CD1c-positive myeloid dendritic cell (primary cell): ENCODE measurements at regions not wholly inside any gene's neighbourhood (a gene's known extent, or its start where the extent isn't known, plus 50 kb on each side); places are given as distances from the start of the nearest gene placed in this dataset.
A peak's percentile ranks its signal among the peaks of the same experiment; 100 is the strongest.

Experiments used
- DNase-seq: peaks from one replicate; pipeline ENCODE4 v3.0.0-alpha.2; 2016; ENCODE audit errors: extremely low spot score

DNA sequence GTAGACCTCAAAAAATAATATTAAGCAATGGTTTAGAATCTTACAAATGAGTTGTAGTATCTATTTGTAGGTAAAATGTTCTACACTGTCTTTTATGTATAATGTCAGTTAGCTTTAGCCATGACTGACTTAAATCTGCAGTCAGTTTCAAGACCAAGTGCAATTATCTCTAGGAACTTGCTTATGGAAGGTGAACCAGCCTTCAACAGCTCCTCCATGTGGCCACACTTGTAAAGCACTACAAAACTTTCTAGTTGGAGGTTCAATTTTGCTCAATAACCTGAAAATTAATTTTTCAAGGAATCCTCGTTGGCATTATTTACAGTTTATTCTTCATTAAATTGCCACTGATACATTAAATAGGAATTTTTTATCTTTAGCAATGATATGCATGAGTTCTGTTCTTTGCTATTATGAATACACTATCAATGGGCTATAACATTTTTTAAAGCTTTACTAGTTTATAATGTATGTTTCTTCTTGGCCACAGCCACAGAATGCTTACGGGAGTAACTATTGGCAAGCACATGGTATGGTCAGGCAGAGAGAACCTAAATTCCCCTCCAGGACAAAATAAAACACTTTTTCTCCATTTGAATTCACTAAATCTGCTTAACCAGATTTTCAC lies 315.3 kb upstream of the UBE2E2 start:
- peak; percentile 22 for DNase-seq

DNA sequence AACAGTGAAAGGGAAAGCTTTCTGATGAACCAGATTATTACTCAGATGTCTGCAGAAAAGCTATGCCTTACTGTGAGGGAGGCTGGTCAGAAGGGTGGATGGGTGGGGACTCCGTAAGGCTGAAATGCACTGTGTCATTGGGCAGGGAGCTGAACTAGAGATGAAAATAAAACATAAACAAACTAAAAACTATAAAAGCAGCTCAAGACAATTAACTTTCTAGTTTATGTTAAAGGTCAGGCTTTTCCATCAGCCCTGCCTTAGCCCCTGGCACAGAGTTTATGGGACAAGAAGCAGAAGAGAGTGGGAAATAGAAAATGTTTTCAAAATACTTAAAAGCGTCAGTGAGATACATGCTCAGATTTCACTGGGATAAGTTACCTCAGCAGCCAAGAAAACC lies 310.0 kb upstream of the UBE2E2 start:
- no peak for DNase-seq

- DNase-seq, result no peak
Observed at GRCh38 chr3:22893644-22894325, 309.3 kb upstream of the UBE2E2 start.

GRCh38 chr3:22894865-22895264 lies 308.3 kb upstream of the UBE2E2 start:
- no peak for DNase-seq

DNA sequence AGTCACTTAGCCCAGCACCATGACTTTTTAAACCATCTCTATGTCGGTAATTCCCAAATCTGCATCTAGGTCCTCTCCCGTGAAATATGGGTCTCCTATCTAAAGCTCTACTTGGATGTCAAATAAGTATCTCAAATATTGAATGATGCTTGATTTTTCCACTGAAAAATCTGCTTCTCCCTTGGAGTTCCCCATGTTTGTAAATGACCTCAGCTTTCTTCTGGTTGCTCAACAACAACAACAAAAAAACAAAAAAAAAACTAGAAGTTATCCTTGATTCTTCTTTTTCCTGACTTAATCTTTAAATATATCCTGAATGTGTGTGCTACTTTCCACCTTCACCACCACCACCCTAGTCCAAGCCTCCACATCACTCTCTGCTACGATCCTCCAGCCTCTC lies 307.5 kb upstream of the UBE2E2 start:
- peak; percentile 17 for DNase-seq

DNA sequence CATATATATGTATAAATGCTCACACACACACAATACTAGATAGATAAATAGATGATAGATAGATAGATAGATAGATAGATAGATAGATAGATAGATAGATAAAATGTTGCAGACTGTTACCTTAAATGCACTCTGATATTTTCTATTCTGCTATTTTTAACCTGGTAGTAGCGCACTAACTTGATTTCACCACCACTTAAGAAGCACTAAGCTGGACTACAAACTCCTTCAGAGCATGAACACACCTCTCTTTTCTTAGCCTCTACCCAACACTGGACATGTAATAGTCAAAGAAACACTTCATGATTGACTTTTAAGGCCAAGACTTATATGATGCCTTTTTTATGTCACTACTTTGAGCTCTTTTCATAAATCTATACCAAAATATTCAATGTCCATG lies 304.6 kb upstream of the UBE2E2 start:
- no peak for DNase-seq

GRCh38 chr3:22899441-22899840 lies 303.7 kb upstream of the UBE2E2 start:
- DNase-seq, result no peak

- no peak for DNase-seq
Observed at GRCh38 chr3:22900296-22900695, 302.8 kb upstream of the UBE2E2 start.

DNA sequence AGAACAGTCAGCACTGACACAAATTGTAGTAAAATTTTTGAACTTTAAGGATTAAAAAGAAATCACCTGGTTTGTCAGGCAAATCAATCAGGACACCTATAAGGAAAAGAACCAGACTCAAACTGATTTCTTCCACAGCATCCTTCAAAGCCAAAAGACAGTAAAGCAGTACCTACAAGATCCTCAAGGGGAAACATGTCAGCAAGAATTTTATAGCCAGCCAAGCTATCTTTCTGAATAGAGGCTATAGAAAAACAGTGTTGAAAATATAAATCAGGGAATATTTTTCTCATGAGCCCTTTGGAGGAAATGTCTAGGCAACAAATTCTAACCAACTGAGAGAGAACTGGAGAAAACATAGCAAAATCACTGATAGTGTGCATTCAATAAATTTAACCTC lies 301.4 kb upstream of the UBE2E2 start:
- no peak for DNase-seq

- DNase-seq, result peak; percentile 46
Observed at GRCh38 chr3:22907161-22907780, 295.9 kb upstream of the UBE2E2 start.

DNA sequence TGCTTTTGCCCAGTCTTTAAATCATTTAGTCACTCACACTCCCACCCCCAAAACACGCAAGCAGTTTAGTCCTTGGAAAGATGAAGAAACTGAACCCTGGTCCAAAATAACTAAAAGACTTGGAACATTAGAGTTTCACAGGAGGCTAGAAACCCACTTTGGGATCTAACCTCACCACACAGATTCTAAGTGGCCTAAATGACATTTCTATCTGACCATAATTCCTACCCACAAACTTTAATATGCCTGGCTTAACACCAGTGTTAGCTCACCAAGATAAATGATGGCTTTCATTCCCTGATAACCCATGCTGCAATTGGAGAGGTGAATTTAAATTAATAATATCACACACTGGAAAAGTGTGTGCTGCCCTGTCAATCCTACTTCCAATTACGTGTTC lies 295.3 kb upstream of the UBE2E2 start:
- DNase-seq, result no peak

DNA sequence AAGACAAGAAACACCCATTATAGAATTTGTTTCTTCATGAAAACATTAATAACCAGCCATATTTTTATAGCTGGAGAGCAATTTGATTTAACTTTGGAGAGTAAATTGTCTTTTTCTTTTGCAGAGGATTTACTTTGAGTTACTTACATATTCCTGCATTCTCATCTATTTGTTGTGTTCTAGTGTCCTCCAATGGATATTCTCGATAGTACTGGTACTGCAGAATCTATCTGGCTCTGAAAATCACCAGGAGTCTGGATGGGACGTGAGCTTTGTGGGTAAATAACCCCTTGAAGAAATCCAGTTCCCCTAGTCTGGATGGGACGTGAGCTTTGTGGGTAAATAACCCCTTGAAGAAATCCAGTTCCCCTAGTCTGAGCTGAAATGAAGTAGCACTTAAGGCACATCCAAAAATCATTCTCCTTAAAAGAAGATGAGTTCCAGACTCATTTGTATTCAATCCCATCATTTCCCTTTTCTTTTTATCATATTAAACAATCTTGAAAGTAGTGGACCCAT lies 294.1 kb upstream of the UBE2E2 start:
- DNase-seq, result no peak

DNA sequence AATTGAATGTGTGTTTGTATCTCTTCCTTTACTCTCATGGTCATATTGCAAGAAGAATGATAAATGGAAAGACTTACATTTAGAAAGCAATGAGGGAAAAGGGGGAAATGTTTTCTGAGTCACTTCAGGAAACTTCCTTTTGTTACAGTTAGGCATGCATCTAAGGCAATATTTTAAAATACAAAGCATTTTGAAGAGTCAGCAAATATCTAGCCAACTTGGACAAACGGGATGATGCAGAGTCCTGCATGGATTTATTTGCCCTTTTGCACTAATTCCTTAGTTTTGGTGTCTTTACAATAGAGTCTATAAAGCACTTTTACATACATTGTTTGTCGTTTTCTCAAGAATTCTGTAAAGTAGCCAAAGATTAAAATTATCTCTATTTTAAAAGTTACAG lies 286.2 kb upstream of the UBE2E2 start:
- DNase-seq, result no peak

GRCh38 chr3:22920006-22920405 lies 283.1 kb upstream of the UBE2E2 start:
- DNase-seq, result no peak

GRCh38 chr3:22922317-22922716 lies 280.8 kb upstream of the UBE2E2 start:
- peak; percentile 24 for DNase-seq

DNA sequence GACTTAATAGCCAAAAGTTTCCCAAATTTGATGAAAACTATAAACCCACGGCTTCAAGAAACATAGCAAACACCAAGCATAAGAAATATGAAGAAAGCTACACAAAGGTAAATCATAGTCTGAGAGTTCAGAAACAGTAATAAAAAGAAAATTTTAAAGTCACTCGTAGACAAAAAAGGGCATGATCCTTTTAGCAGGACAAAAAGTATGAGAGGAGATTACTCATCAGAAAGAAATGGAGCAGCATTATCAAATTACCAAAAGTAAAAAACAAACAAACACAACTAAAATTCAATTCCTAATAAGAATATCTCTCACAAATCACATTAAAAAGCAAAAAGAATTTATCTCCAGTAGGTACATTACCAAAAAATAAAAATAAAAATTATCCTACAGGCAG lies 279.4 kb upstream of the UBE2E2 start:
- DNase-seq, result no peak

DNA sequence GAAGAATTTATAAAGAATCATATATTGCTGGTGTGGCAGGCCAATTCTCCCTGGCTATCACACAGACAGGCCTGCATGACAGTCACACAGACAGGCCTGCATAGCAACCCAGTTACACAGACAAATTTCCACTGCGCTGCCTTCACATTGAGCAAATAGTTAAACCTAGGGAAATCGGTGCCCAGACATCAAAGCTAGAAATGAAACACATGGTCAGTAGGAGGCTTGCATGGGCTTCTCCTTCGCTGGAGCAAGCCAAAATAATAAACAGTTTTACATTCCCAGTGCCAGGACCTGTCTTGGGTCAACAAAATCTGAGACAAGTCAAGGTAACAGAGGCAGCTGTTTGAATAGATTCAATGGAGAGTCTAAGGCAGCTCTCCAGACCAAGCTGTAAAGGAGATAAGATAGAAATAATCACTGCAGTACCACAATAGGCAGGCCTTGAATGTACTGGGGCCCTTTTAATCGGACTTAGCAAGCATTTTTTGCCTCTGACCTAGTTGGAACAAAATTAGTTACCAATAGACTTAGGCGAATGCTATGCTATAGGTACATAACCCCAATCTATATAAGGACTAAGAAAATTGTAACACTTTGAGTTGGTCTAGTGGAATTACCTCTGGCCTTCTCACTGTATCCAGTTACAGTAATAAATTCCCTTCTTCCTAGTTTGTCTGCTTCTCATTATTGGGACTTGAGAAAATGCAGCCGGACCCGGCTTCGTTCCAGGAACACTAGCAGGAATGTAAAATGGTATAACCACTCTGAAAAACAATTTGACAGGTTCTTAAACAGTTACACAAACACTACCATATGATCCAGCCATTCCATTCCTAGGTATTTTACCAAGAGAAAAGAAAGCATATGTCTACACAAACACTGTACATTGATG lies 274.7 kb upstream of the UBE2E2 start:
- no peak for DNase-seq

DNA sequence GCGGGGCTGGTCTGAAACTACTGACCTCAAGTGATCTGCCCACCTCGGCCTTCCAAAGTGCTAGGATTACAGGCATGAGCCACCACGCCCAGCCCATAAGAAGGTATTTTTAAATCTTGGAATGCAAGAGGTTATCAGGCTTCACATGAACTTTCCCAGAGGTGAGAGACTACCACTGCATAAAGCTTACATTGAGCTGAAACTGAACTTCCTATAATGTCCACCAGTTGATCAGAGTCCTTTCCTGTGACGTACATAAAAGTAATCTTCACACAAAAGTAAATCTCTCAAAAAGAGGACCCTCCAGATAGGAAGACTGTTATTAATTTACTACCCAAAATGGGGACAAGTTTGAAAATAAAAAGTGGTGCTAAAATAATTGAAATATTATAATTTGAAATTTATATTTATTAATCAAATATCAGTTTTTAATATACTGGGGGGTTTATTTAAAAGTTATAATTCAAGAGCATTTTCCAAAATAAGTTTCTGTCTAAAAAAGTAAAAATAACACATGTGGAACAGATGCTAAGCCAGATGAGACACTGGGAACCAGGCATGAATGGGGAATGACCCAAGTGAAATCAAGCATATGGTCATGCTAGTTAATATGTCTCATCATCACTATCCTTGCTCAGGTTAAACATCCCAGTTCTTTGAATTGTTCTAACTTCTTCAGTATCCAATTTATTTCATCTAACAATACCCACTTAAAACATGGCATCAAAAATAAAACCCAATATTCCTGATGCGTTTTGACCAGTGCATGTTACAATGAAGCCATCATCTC lies 269.9 kb upstream of the UBE2E2 start:
- no peak for DNase-seq

GRCh38 chr3:22933841-22934116 lies 269.3 kb upstream of the UBE2E2 start:
- no peak for DNase-seq

GRCh38 chr3:22935040-22935439 lies 268.1 kb upstream of the UBE2E2 start:
- no peak for DNase-seq

DNA sequence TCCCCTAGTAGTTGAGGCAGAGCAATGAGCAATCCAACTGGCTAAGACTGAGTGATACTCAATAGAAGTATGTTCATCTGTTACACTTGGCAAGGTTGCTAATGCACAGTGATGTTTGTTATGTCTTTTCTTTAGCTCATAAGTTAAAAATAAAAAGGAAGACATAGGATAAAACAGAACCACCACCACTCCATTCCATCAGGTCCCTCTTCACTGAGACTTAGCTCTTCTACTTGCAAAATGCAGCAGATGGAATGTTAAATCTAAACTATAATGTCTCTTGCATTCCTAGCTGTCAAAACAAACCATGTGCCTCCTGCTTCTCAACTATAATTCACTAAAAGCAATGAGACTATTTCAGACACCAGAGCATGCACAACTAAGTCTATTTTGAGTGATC lies 265.6 kb upstream of the UBE2E2 start:
- DNase-seq, result no peak

- no peak for DNase-seq
Observed at GRCh38 chr3:22938739-22939138, 264.4 kb upstream of the UBE2E2 start.
